H9 (cell line): ENCODE measurements at regions not wholly inside any gene's neighbourhood (a gene's known extent, or its start where the extent isn't known, plus 50 kb on each side); places are given as distances from the start of the nearest gene placed in this dataset.

Experiments
- DNase-seq: peaks from one replicate; pipeline ENCODE4 v3.0.0-alpha.2; 2017
- H2AFZ ChIP-seq: one replicate; pipeline ENCODE4 v1.6.1; 2013; ENCODE audit warnings: mild to moderate bottlenecking, low read length, control low read depth, moderate library complexity
- H2AK5ac ChIP-seq: 2 replicates; pipeline ENCODE4 v1.6.1; 2013; ENCODE audit warnings: low read length, control low read depth, mixed read lengths; ENCODE audit not compliant: insufficient read length
- H2BK120ac ChIP-seq: one replicate; pipeline ENCODE4 v1.6.1; 2013; ENCODE audit warnings: low read depth, mild to moderate bottlenecking, low read length, control low read depth, inconsistent platforms; ENCODE audit not compliant: poor library complexity, severe bottlenecking
- H2BK12ac ChIP-seq: 2 replicates; pipeline ENCODE4 v1.6.1; 2013; ENCODE audit warnings: low read length, control low read depth, mixed read lengths, low read depth; ENCODE audit not compliant: insufficient read length
- H2BK15ac ChIP-seq: 2 replicates; pipeline ENCODE4 v1.6.1; 2013; ENCODE audit warnings: low read depth, low read length, control low read depth
- H2BK20ac ChIP-seq: one replicate; pipeline ENCODE4 v1.6.1; 2013; ENCODE audit warnings: low read depth, mild to moderate bottlenecking, low read length, control low read depth, inconsistent platforms; ENCODE audit not compliant: poor library complexity, severe bottlenecking
- H2BK5ac ChIP-seq: 2 replicates; pipeline ENCODE4 v1.6.1; 2013; ENCODE audit warnings: low read length, control low read depth, mixed read lengths; ENCODE audit not compliant: insufficient read length
- H3K14ac ChIP-seq: 2 replicates; pipeline ENCODE4 v1.6.1; 2013; ENCODE audit warnings: low read length, control low read depth; ENCODE audit not compliant: insufficient read depth
- H3K18ac ChIP-seq: 2 replicates; pipeline ENCODE4 v1.6.1; 2013; ENCODE audit warnings: low read depth, mild to moderate bottlenecking, mixed read lengths, low read length, control low read depth; ENCODE audit not compliant: insufficient read length
- H3K23ac ChIP-seq: 2 replicates; pipeline ENCODE4 v1.6.1; 2013; ENCODE audit warnings: low read length, control low read depth, mixed read lengths, low read depth; ENCODE audit not compliant: insufficient read length
- H3K23me2 ChIP-seq: 2 replicates; pipeline ENCODE4 v1.6.1; 2013; ENCODE audit warnings: low read depth, mild to moderate bottlenecking, mixed read lengths, low read length, control low read depth; ENCODE audit not compliant: insufficient read length, poor library complexity, severe bottlenecking
- H3K27ac ChIP-seq: 2 replicates; pipeline ENCODE4 v1.5.1; 2013; ENCODE audit warnings: low read length, control low read depth, mixed read lengths, low read depth; ENCODE audit not compliant: insufficient read length
- H3K27me3 ChIP-seq: 2 replicates; pipeline ENCODE4 v1.6.1; 2013; ENCODE audit warnings: low read length, control low read depth, inconsistent platforms; ENCODE audit not compliant: insufficient read depth
- H3K4ac ChIP-seq: 2 replicates; pipeline ENCODE4 v1.6.1; 2013; ENCODE audit warnings: low read depth, mild to moderate bottlenecking, control low read depth, inconsistent platforms, low read length, moderate library complexity
- H3K4me1 ChIP-seq: 2 replicates; pipeline ENCODE4 v1.6.1; 2013; ENCODE audit warnings: low read length, control low read depth, inconsistent platforms; ENCODE audit not compliant: insufficient read depth
- H3K4me2 ChIP-seq: 2 replicates; pipeline ENCODE4 v1.6.1; 2013; ENCODE audit warnings: low read length, control low read depth, mixed read lengths; ENCODE audit not compliant: insufficient read length, insufficient read depth
- H3K56ac ChIP-seq: 2 replicates; pipeline ENCODE4 v1.6.1; 2013; ENCODE audit warnings: low read depth, mild to moderate bottlenecking, mixed read lengths, low read length, control low read depth; ENCODE audit not compliant: insufficient read length
- H3K79me1 ChIP-seq: 2 replicates; pipeline ENCODE4 v1.6.1; 2013; ENCODE audit warnings: low read depth, mild to moderate bottlenecking, moderate library complexity, low read length, control low read depth, inconsistent platforms; ENCODE audit not compliant: insufficient read depth, poor library complexity, severe bottlenecking
- H3K79me2 ChIP-seq: 2 replicates; pipeline ENCODE4 v1.6.1; 2013; ENCODE audit warnings: low read length, control low read depth, inconsistent platforms; ENCODE audit not compliant: insufficient read depth
- H3K9ac ChIP-seq: 2 replicates; pipeline ENCODE4 v1.6.1; 2013; ENCODE audit warnings: low read length, control low read depth, mixed read lengths; ENCODE audit not compliant: insufficient read length; ENCODE audit errors: extremely low read depth
- H3K9me3 ChIP-seq: one replicate; pipeline ENCODE4 v1.6.1; 2013; ENCODE audit warnings: low read depth, low read length, inconsistent platforms; ENCODE audit not compliant: control insufficient read depth
- H3T11ph ChIP-seq: one replicate; pipeline ENCODE4 v1.6.1; 2013; ENCODE audit warnings: mild to moderate bottlenecking, low read length, control low read depth, inconsistent platforms
- H4K20me1 ChIP-seq: one replicate; pipeline ENCODE4 v1.6.1; 2013; ENCODE audit not compliant: control insufficient read depth, insufficient read length, insufficient read depth
- H4K5ac ChIP-seq: 2 replicates; pipeline ENCODE4 v1.6.1; 2013; ENCODE audit warnings: low read depth, mild to moderate bottlenecking, mixed read lengths, low read length, control low read depth; ENCODE audit not compliant: insufficient read length
- H4K8ac ChIP-seq: replicated peaks from 2 replicates; pipeline ENCODE4 v1.6.1; 2013; ENCODE audit warnings: low read length, control low read depth, mixed read lengths, low read depth; ENCODE audit not compliant: insufficient read length
- H4K91ac ChIP-seq: 2 replicates; pipeline ENCODE4 v1.6.1; 2013; ENCODE audit warnings: low read depth, mild to moderate bottlenecking, moderate library complexity, mixed read lengths, low read length, control low read depth; ENCODE audit not compliant: insufficient read length
- H3K27ac Mint-ChIP-seq, 3 experiments: 2 replicates in 2 of 3; 3 replicates in 1 of 3; pipeline ENCODE4 v1.8.0; 2020 to 2021; ENCODE audit warnings: mixed read lengths in 3 of 3, mild to moderate bottlenecking in 1 of 3, moderate library complexity in 1 of 3
- H3K27me3 Mint-ChIP-seq: 2 replicates; pipeline ENCODE4 v1.8.0; 2021; ENCODE audit warnings: low read depth, mild to moderate bottlenecking, moderate library complexity, mixed read lengths
- H3K36me3 Mint-ChIP-seq, 3 experiments: 2 replicates in 2 of 3; 3 replicates in 1 of 3; pipeline ENCODE4 v1.8.0; 2020 to 2021; ENCODE audit warnings: low read depth in 3 of 3, mixed read lengths in 3 of 3; ENCODE audit not compliant: insufficient read depth in 1 of 3
- H3K4me1 Mint-ChIP-seq, 2 experiments: 2 replicates each; pipeline ENCODE4 v1.8.0; 2020; ENCODE audit warnings: mixed read lengths in 2 of 2
- H3K4me3 Mint-ChIP-seq, 2 experiments: 2 replicates in 1 of 2; 3 replicates in 1 of 2; pipeline ENCODE4 v1.8.0; 2020 to 2021; ENCODE audit warnings: mild to moderate bottlenecking in 2 of 2, mixed read lengths in 2 of 2, moderate library complexity in 1 of 2
- H3K9me3 Mint-ChIP-seq, 2 experiments: 2 replicates in 1 of 2; 3 replicates in 1 of 2; pipeline ENCODE4 v1.8.0; 2020; ENCODE audit warnings: mild to moderate bottlenecking in 2 of 2, mixed read lengths in 2 of 2, moderate library complexity in 1 of 2
- WGBS: extraction: QIAGEN DNeasy Blood & Tissue Kit; methylation state at CpG from one replicate; pipeline ENCODE4 v1.1.7; 2013; ENCODE audit warnings: missing lambda C conversion rate, low lambda C conversion rate, mixed read lengths; ENCODE audit not compliant: insufficient read length; ENCODE audit errors: extremely low coverage; 5-methylcytosine and 5-hydroxymethylcytosine counted together
- TF ChIP-seq, protein P1 (sequence below): fragments of 200-600 bp; sonication (generic); conservative IDR thresholded peaks from 3 replicates; pipeline ENCODE4 v1.8.0; 2021; ENCODE audit warnings: antibody characterized with exemption, mild to moderate bottlenecking

- no peak overlapping the region for H2BK20ac ChIP-seq
- no CpG with 5 or more reads among the region's 3 CpGs for WGBS
- no peaks in the 10 kb centered on the region for H3K27me3 Mint-ChIP-seq
Observed at GRCh38 chr1:186754542-186755145, 74.1 kb upstream of the PLA2G4A start.

More at GRCh38 chr1:186754542-186755145, 74.1 kb upstream of the PLA2G4A start:
- Mint-ChIP-seq H3K4me1 (no peaks in the 10 kb centered on the region), H3K36me3 (no peaks in the 10 kb centered on the region), H3K9me3 (no peaks in the 10 kb centered on the region), H3K4me3 (no peak overlapping the region), H3K27ac (no peak overlapping the region)
- H3K79me2 ChIP-seq = no peaks in the 10 kb centered on the region
- H3K4me1 ChIP-seq = no peaks in the 10 kb centered on the region
- no peaks in the 10 kb centered on the region for H3K9me3 ChIP-seq
- H4K5ac ChIP-seq = no peak overlapping the region
- H3K4ac ChIP-seq = no peak overlapping the region
- no peak overlapping the region for H3K23ac ChIP-seq
- no peaks in the 10 kb centered on the region for H3K27me3 ChIP-seq
- no peak overlapping the region for H2BK5ac ChIP-seq
- H3K14ac ChIP-seq = no peak overlapping the region
- no peak overlapping the region for H3K27ac ChIP-seq
- no peak overlapping the region for H2AK5ac ChIP-seq
- no peak overlapping the region for H2BK12ac ChIP-seq
- no peak overlapping the region for H2AFZ ChIP-seq
- H4K20me1 ChIP-seq = no peaks in the 10 kb centered on the region
- H2BK120ac ChIP-seq = no peak overlapping the region
- H3K4me2 ChIP-seq = no peak overlapping the region
- H3K9ac ChIP-seq = no peak overlapping the region
- no peak overlapping the region for H4K8ac ChIP-seq
- no peak overlapping the region for H3K18ac ChIP-seq
- TF ChIP-seq, protein P1, sequence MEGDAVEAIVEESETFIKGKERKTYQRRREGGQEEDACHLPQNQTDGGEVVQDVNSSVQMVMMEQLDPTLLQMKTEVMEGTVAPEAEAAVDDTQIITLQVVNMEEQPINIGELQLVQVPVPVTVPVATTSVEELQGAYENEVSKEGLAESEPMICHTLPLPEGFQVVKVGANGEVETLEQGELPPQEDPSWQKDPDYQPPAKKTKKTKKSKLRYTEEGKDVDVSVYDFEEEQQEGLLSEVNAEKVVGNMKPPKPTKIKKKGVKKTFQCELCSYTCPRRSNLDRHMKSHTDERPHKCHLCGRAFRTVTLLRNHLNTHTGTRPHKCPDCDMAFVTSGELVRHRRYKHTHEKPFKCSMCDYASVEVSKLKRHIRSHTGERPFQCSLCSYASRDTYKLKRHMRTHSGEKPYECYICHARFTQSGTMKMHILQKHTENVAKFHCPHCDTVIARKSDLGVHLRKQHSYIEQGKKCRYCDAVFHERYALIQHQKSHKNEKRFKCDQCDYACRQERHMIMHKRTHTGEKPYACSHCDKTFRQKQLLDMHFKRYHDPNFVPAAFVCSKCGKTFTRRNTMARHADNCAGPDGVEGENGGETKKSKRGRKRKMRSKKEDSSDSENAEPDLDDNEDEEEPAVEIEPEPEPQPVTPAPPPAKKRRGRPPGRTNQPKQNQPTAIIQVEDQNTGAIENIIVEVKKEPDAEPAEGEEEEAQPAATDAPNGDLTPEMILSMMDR = no peak
- H4K91ac ChIP-seq = no peak overlapping the region
- H2BK15ac ChIP-seq = no peak overlapping the region
- H3K56ac ChIP-seq = no peak overlapping the region
- no peak overlapping the region for H3T11ph ChIP-seq
- H3K23me2 ChIP-seq = no peaks in the 10 kb centered on the region
- no peak for DNase-seq
- no peaks in the 10 kb centered on the region for H3K79me1 ChIP-seq
